ENCODE measurements at regions not wholly inside any gene's neighbourhood (a gene's known extent, or its start where the extent isn't known, plus 50 kb on each side); places are given as distances from the start of the nearest gene placed in this dataset.
"Not testable (repeated sequence)": the region's sequence is repeated elsewhere in the genome, so short reads cannot be mapped to it uniquely, and the experiment has no call there.

DNA sequence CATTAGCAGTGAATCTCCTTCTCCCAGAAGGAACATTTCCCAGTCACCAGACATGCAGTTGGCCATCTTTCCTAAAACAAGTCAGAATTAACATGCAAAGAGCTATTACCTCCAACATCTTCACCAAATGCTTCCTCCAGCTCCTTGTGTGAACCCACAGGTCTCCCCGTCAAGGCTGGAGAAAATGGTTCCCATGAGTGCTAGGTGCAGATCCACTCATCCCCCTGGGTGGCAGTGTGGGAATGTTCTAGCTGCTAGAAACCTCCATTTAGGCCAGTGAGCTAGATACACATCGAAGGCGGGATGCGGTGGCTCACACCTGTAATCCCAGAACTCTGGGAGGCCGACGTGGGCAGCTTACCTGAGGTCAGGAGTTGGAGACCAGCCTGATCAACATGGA lies 603.9 kb upstream of the SLC35B3 start:
- H3K4me3 ChIP-seq (ENCODE audit: low read depth, low read length): no peak overlapping the region
- TF ChIP-seq, protein P1, sequence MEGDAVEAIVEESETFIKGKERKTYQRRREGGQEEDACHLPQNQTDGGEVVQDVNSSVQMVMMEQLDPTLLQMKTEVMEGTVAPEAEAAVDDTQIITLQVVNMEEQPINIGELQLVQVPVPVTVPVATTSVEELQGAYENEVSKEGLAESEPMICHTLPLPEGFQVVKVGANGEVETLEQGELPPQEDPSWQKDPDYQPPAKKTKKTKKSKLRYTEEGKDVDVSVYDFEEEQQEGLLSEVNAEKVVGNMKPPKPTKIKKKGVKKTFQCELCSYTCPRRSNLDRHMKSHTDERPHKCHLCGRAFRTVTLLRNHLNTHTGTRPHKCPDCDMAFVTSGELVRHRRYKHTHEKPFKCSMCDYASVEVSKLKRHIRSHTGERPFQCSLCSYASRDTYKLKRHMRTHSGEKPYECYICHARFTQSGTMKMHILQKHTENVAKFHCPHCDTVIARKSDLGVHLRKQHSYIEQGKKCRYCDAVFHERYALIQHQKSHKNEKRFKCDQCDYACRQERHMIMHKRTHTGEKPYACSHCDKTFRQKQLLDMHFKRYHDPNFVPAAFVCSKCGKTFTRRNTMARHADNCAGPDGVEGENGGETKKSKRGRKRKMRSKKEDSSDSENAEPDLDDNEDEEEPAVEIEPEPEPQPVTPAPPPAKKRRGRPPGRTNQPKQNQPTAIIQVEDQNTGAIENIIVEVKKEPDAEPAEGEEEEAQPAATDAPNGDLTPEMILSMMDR (IDR thresholded peaks at IDR 0.05; ENCODE audit: borderline replicate concordance, insufficient read depth, low read depth, low read length): no peak

DNA sequence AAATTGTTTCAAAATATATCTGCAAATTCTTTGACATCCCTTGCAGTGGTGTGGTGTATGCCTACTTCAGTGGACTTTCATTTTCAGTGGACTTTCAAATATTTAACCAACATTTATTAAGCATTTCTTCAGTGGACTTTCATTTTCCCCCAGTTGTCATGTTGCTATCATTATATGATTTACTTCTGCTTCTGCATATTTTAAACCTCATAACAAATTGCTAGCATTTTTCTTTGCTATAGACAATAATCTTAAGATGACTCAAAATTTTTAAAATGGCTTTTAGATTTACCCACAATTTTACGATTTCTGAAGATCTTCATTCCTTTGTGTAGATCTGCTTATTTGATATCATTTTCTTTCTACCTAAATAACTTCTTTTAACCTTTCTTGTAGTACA lies 592.7 kb upstream of the SLC35B3 start:
- TF ChIP-seq, protein P1 (IDR thresholded peaks at IDR 0.05; ENCODE audit: borderline replicate concordance, insufficient read depth, low read depth, low read length): no peak
- H3K4me3 ChIP-seq (ENCODE audit: low read depth, low read length): no peak overlapping the region

DNA sequence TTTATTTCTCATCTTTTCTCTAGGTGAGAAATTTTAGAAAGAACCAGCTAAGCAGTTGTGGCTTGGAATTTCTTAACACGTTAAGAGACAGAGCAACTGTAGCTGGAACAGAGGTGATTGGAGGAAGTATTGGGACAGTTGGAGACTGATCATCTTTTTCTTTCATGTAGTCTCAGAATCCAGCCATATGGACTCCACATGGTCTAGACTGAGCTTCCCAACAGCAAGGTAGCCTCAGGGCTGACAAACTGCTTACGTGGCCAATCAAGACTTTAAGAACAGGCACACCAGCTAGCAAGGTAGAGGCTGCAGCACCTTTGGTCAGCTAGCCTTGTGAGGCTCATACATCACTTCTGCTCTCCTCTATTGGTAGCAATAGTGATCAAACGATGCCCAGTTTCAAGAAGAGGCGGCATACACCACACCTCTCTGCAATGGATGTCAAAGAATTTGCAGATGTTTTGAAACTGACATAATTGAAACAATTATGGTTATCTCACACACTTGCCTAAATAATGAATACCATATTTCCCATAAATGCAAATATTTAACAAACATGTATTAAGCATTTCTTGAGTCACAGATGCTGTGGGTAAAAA lies 590.5 kb upstream of the SLC35B3 start:
- H3K4me3 ChIP-seq (ENCODE audit: low read depth, low read length): no peak overlapping the region
- TF ChIP-seq, protein P1 (IDR thresholded peaks at IDR 0.05; ENCODE audit: borderline replicate concordance, insufficient read depth, low read depth, low read length): no peak

DNA sequence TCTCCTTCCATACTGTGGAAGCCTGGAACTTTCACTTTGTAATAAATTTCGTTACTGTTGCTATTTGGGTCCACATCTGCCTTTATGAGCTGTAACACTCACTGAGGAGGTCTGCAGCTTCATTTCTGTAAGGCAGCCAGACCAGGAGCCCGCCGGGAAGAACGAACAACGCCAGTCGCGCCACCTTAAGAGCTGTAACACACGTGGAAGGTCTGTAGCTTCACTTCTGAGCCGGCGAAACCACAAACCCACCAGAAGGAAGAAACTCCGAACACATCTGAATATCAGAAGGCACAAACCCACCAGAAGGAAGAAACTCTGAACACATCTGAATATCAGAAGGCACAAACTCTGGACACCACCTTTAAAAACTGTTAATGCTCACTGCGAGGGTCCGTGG lies 589.9 kb upstream of the SLC35B3 start:
- H3K4me3 ChIP-seq (ENCODE audit: low read depth, low read length): no peak overlapping the region
- TF ChIP-seq, protein P1 (IDR thresholded peaks at IDR 0.05; ENCODE audit: borderline replicate concordance, insufficient read depth, low read depth, low read length): no peak

DNA sequence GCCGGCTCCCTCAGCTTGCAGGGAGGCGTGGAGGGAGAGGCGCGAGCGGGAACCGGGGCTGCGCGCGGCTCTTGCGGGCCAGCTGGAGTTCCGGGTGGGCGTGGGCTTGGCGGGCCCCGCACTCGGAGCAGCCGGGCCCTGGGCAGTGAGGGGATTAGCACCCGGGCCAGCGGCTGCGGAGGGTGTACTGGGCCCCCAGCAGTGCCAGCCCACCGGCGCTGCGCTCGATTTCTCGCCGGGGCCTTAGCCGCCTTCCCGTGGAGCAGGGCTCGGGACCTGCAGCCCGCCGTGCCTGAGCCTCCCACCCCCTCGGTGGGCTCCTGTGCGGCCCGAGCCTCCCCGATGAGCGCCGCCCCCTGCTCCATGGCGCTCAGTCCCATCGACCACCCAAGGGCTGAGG lies 588.9 kb upstream of the SLC35B3 start:
- not testable (repeated sequence) for H3K4me3 ChIP-seq (ENCODE audit: low read depth, low read length)

DNA sequence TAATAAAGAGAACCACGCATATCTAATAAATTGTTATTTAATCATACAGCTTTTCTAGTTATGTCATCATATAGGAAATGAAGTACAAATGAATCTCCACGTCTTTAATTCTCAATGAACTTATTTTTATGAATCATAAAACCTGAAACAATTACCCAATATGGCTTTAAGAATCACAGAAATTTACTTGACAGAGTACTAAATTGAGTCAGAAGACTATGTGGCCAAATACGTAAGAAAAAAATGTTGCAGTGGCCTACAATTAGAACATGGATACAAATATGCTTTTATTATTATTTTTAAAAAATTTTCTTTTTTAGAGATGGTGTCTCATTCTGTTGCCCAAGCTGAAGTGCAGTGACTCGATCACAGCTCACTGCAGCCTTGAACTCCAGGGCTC lies 584.7 kb upstream of the SLC35B3 start:
- no peak overlapping the region for H3K4me3 ChIP-seq (ENCODE audit: low read depth, low read length)
- TF ChIP-seq, protein P1 (IDR thresholded peaks at IDR 0.05; ENCODE audit: borderline replicate concordance, insufficient read depth, low read depth, low read length): no peak

DNA sequence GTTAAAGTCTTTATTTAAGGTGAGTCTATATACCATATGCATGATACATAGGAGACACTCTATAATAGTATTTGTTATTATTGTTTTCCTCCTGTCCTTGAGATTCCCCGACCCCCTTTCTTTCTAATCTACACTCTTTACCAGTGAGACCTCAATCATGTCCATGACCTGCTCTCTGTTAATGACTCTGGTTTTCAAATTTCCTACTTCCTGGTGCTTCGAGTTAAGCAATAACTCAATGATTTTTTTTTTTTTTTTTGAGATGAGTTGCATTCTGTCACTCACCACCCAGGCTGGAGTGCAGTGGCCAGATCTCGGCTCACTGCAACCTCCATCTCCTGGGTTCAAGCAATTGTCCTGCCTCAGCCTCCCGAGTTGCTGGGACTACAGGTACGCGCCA lies 574.6 kb upstream of the SLC35B3 start:
- no peak overlapping the region for H3K4me3 ChIP-seq (ENCODE audit: low read depth, low read length)
- TF ChIP-seq, protein P1 (IDR thresholded peaks at IDR 0.05; ENCODE audit: borderline replicate concordance, insufficient read depth, low read depth, low read length): no peak

DNA sequence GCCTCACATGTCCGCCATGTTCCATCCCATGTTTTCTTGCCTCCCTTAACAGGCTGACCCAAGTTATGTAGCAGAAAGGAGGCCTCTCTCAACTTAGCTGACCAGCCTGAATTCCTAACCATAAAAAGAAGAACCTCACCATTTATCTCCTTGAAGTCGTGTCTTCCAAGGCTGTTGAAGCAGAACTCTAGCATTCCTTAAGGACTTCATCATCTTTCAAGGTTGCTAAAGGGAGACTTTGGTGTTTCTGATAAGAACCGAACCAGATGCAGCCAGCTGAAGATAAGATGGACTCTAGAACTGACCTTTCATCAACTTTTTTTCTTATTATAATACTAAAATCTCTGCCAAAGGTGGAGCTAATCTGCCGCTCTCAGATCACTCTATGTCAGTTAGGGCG lies 571.7 kb upstream of the SLC35B3 start:
- TF ChIP-seq, protein P1 (IDR thresholded peaks at IDR 0.05; ENCODE audit: borderline replicate concordance, insufficient read depth, low read depth, low read length): no peak
- no peak overlapping the region for H3K4me3 ChIP-seq (ENCODE audit: low read depth, low read length)
